Mucosa of stomach (tissue), 1 donor: ENCODE measurements at regions not wholly inside any gene's neighbourhood (a gene's known extent, or its start where the extent isn't known, plus 50 kb on each side); places are given as distances from the start of the nearest gene placed in this dataset.

Experiments used
- H3K27me3 ChIP-seq: one replicate; pipeline ENCODE4 v1.7.0; 2013; ENCODE audit warnings: mild to moderate bottlenecking, low read length; ENCODE audit not compliant: control insufficient read depth, insufficient read depth
- H3K36me3 ChIP-seq: one replicate; pipeline ENCODE4 v1.7.0; 2013; ENCODE audit warnings: low read length; ENCODE audit not compliant: control insufficient read depth, insufficient read depth
- H3K4me1 ChIP-seq: one replicate; pipeline ENCODE4 v1.7.0; 2013; ENCODE audit warnings: mild to moderate bottlenecking, low read length; ENCODE audit not compliant: control insufficient read depth, insufficient read depth
- H3K4me3 ChIP-seq: one replicate; pipeline ENCODE4 v1.7.0; 2013; ENCODE audit warnings: low read length
- H3K9ac ChIP-seq: one replicate; pipeline ENCODE4 v1.7.0; 2013; ENCODE audit warnings: mild to moderate bottlenecking, low read length, moderate library complexity
- H3K9me3 ChIP-seq: one replicate; pipeline ENCODE4 v1.7.0; 2013; ENCODE audit warnings: mild to moderate bottlenecking, low read length, moderate library complexity; ENCODE audit not compliant: control insufficient read depth
- donor health status: Pancreatic carcinoma.

GRCh38 chr1:42046761-42047507 is 106.3 kb upstream of the GUCA2B start:
- no peaks in the 10 kb centered on the region for H3K9me3 ChIP-seq
- no peak overlapping the region for H3K4me3 ChIP-seq

GRCh38 chr1:42044346-42044745 is 108.9 kb upstream of the GUCA2B start:
- H3K27me3 ChIP-seq: no peaks in the 10 kb centered on the region
- H3K4me3 ChIP-seq: no peak overlapping the region
- H3K9ac ChIP-seq: no peak overlapping the region
- H3K9me3 ChIP-seq: no peaks in the 10 kb centered on the region
- H3K4me1 ChIP-seq: no peaks in the 10 kb centered on the region
- no peaks in the 10 kb centered on the region for H3K36me3 ChIP-seq

More at GRCh38 chr1:42046761-42047507, 106.3 kb upstream of the GUCA2B start:
- Histone ChIP-seq H3K4me1 (no peaks in the 10 kb centered on the region), H3K27me3 (peaks cover 8% of the 10 kb centered on the region), H3K9ac (no peak overlapping the region), H3K36me3 (no peaks in the 10 kb centered on the region)

- H3K9ac ChIP-seq: no peak overlapping the region
- no peaks in the 10 kb centered on the region for H3K4me1 ChIP-seq
- H3K36me3 ChIP-seq: no peaks in the 10 kb centered on the region
Observed at GRCh38 chr1:42043811-42044210, 109.4 kb upstream of the GUCA2B start.

DNA sequence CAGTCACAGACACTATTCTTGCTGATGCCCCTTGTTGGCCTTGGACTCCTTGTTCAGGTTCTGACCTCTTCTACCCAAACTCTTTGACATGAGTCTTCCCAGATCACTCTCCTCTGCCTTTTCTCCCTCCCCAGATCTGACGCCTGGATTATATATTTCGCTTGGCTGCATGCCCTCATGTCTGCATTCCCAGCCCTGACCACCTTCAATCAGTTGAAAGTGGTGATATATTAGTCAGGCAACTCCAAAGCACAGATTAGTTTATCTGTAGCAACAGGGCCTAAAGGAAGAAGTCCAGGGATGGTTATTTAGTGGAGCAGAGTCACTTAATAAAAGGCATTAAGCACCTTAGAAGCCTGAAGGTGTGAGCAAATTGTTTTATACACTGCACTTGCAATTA is 110.0 kb upstream of the GUCA2B start:
- no peaks in the 10 kb centered on the region for H3K9me3 ChIP-seq
- H3K36me3 ChIP-seq: no peaks in the 10 kb centered on the region
- no peak overlapping the region for H3K9ac ChIP-seq
- no peaks in the 10 kb centered on the region for H3K4me1 ChIP-seq
- no peak overlapping the region for H3K4me3 ChIP-seq
- H3K27me3 ChIP-seq: no peaks in the 10 kb centered on the region

More at GRCh38 chr1:42043811-42044210, 109.4 kb upstream of the GUCA2B start:
- H3K9me3 ChIP-seq: no peaks in the 10 kb centered on the region
- H3K4me3 ChIP-seq: no peak overlapping the region
- no peaks in the 10 kb centered on the region for H3K27me3 ChIP-seq

DNA sequence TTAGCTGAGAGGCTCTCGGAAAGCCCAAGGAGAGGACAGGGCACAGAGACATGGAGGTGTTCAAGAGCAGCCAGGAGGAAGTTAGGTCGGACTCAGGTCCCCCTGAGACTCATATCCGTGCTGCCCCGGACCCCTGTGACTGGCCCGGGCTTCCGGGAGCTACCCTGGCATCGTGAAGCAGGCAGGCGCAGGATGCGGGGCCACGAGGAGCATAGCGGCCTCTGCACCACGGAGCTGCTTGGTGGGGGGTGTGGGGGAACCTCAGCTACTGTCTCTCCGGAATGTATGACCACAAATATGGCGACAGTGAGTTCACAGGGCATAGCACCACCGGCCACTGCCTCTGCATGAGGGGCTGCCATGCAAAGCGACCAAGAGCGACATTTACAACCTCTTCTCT is 112.2 kb upstream of the GUCA2B start:
- Histone ChIP-seq H3K9ac (no peak overlapping the region), H3K27me3 (peaks cover 5% of the 10 kb centered on the region), H3K4me3 (no peak overlapping the region), H3K36me3 (no peaks in the 10 kb centered on the region), H3K4me1 (peaks cover 4% of the 10 kb centered on the region), H3K9me3 (no peaks in the 10 kb centered on the region)

DNA sequence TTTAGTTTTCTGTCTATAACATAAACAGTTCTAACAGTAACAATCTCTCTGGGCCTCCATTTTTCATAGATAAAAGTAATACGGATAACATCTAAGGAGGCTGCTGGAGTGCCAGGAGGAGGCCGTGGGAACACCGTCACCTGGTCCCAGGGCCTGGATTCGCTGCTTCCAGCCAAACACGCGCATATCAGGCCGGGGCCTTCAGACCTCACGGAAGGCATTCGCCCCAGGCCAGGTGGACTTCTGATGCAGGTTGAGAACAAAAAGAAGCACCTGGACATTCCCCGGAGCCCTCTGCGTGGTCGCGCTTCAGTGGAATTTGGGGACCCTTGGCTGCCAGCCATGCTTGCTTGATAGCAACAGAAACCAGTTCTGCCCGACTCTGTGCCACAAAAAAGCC is 113.1 kb upstream of the GUCA2B start:
- no peak overlapping the region for H3K4me3 ChIP-seq
- no peaks in the 10 kb centered on the region for H3K36me3 ChIP-seq
- H3K4me1 ChIP-seq: peaks cover 4% of the 10 kb centered on the region
- H3K27me3 ChIP-seq: peaks cover 5% of the 10 kb centered on the region
- no peaks in the 10 kb centered on the region for H3K9me3 ChIP-seq
- no peak overlapping the region for H3K9ac ChIP-seq

DNA sequence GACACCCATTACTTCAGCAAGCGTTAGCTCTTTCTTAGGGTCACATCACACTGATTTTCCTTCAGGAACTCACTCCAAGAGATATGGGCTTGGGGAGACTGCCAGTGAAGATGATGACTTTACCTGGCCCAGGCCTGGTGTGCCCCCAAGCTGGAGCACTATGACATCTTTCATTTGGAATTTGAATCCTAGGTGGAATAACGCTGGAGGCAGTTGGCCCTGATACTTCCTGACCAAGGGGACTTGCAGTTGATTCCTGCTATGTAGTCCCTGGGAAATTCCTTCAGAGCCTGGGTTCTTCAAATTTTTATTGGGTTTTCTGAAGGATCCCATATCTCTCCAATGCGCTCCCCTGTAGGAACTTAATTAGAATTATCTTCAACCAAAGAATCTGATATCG is 114.9 kb upstream of the GUCA2B start:
- Histone ChIP-seq H3K4me1 (peaks cover 4% of the 10 kb centered on the region), H3K36me3 (no peaks in the 10 kb centered on the region), H3K4me3 (no peak overlapping the region), H3K9ac (no peak overlapping the region), H3K9me3 (no peaks in the 10 kb centered on the region), H3K27me3 (peaks cover 5% of the 10 kb centered on the region)

DNA sequence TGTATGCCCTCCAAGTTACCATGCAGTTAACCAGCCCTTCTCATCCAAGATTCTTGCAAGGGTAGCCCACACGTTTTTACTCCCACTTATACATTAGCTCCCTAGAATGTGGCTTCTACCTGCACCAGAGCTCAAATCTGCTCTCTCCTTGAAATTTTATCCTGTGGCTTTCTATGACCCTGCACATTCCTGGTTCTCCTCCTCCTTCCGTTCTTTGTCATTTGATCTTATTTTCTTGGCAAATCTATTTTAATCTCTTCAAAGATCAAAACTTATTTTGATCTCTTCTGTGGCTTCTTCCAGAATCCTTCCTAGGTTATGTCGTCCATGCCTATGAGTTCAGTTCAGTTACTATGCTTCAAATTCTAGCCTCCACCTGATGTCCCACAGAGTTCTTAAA is 115.6 kb upstream of the GUCA2B start:
- Histone ChIP-seq H3K9ac (no peak overlapping the region), H3K4me3 (no peak overlapping the region), H3K27me3 (peaks cover 5% of the 10 kb centered on the region), H3K36me3 (no peaks in the 10 kb centered on the region), H3K4me1 (peaks cover 4% of the 10 kb centered on the region), H3K9me3 (no peaks in the 10 kb centered on the region)

DNA sequence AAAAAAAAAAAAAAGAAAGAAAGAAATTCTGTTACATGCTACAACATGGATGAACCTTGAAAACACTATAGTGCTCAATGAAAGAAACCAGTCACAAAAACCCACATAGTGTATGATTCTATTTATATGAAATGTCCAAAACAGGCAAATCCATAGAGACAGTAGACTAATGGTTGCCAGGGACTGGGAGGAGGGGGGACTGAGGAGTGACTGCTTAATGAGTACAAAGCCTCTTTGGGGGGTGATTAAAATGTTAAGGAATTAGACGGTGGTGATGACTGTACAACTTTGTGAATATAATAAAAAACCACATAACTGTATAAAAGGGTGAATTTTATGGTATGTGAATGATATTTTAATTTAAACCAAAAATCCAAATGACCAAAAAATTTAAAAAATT is 116.0 kb upstream of the GUCA2B start:
- H3K4me3 ChIP-seq: no peak overlapping the region
- H3K4me1 ChIP-seq: peaks cover 4% of the 10 kb centered on the region
- H3K36me3 ChIP-seq: no peaks in the 10 kb centered on the region
- H3K27me3 ChIP-seq: peaks cover 5% of the 10 kb centered on the region
- no peaks in the 10 kb centered on the region for H3K9me3 ChIP-seq
- no peak overlapping the region for H3K9ac ChIP-seq

DNA sequence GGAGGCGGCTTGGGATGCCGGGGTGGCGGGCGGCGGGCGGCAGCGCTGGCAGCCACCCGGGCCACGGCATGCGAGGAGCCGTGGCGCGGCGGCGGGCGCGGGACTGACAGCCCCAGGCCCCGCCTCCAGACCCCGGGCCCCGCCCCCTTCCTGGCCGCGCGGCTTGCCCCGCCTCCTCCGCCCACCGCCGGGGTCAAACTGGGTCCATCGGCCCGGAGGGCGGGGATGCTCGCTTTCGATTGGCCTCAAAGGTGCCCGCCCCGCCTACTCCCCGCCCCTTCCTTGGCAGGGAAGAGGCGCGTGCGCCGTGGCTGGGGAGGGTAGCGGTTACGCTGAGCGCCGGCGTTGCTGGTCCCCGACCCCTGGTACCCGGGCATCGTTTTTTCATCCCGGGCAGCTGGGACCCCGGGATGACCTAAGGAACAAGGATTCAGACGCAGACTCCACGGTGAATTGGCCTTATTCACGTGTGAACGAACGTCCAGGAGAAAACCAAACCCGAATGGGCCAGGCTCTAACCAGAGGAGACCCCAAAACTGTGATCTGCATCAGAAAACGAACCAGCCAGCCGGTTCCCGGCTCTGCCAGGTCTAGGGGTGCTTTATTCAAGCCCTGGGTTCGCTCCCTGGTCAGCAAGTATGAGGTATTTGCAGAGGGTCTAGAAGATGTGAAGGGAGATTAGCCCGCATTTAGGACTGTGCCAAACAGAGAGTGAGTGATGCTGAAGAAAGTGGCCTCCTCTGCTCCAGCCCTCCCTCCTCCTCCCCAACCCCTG is 117.2 kb upstream of the GUCA2B start:
- H3K9ac ChIP-seq: peak overlapping the region; percentile 62
- H3K27me3 ChIP-seq: peaks cover 5% of the 10 kb centered on the region
- H3K4me3 ChIP-seq: peak overlapping the region; percentile 75
- no peaks in the 10 kb centered on the region for H3K36me3 ChIP-seq
- H3K9me3 ChIP-seq: no peaks in the 10 kb centered on the region
- H3K4me1 ChIP-seq: peaks cover 4% of the 10 kb centered on the region

DNA sequence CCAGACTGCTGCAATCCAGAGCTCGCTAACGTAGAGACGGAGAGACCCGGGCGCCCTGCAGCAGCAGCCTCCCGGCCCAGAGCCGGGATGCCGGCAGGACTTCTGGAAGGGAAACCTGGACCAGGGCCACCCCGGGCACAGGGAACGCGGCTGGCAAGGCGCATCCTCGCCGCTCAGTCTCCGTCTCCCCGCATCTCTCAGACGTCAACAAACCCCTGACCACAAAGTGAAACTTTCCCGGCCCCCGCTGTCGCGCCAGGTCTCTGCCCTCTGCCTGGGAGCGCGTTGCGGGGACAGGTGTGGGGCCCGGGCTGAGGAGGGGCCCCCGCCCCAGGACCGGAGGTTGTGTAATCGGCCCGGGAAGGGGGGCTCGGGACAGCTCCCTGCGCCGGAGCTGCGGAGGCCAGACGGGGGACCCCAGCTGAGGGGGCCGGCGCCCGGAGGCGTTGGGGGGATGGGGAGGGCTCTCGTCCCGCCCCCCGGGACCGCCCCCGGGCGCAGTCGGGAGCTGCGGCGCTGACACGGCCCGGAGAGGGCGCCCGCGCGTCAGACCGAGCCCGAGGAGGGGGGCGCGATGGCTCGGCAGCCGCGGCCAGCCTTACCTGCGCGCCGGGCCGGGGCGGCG is 116.6 kb upstream of the HIVEP3 start:
- Histone ChIP-seq H3K4me3 (peak overlapping the region; percentile 78), H3K9ac (peak overlapping the region; percentile 70)

DNA sequence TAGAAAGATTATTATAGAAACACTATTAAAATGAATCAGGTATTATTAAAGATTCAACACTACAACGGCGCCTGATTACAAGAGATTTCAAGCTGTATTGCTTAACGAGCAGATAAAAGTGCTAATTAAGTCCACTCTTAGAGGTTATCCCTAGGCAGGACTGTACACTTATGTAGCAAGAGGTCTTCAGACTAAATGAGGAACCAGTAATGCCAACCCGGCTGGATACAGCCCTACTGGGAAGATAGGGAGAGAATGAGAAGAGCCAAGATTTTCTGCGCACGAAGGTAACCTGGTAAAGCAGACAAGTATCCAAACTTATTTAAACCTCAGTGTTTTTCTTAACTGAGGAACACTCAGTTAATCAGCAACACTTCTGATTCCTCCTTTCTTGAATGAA is 115.7 kb upstream of the HIVEP3 start:
- Histone ChIP-seq H3K4me3 (no peak overlapping the region), H3K9me3 (no peaks in the 10 kb centered on the region), H3K36me3 (no peaks in the 10 kb centered on the region), H3K27me3 (peaks cover 5% of the 10 kb centered on the region), H3K4me1 (peaks cover 4% of the 10 kb centered on the region), H3K9ac (no peak overlapping the region)

More for the DNA sequence above, 116.6 kb upstream of the HIVEP3 start:
- H3K36me3 ChIP-seq: no peaks in the 10 kb centered on the region
- no peaks in the 10 kb centered on the region for H3K9me3 ChIP-seq
- peaks cover 4% of the 10 kb centered on the region for H3K4me1 ChIP-seq
- H3K27me3 ChIP-seq: peaks cover 5% of the 10 kb centered on the region
